ENCODE measurements at regions not wholly inside any gene's neighbourhood (a gene's known extent, or its start where the extent isn't known, plus 50 kb on each side); places are given as distances from the start of the nearest gene placed in this dataset.

- intact Hi-C loops (cut with micrococcal nuclease; ENCODE audit: unreplicated experiment) (no loop called here), in situ Hi-C loops (cut with HindIII; ENCODE audit: low pct_unique_long_range_greater_than_20kb, low sequenced_read_pairs) (no loop called here)
- no TSS peak for BruUV-seq (replicated peaks)
- no peak overlapping the region for H3K4me3 ChIP-seq (ENCODE audit: low read depth in 2 of 2, low read length in 2 of 2)
- ChIA-PET CTCF (no interaction called here), POLR2A (no interaction called here)
- H3K9me3 ChIP-seq (ENCODE audit: control insufficient read depth, insufficient read depth, low read depth, low read length) = no peaks in the 10 kb centered on the region
- TF ChIP-seq TCF7L2 (IDR thresholded peaks at IDR 0.05; ENCODE audit: low read depth, low read length) (no peak), POLR2AphosphoS5 (IDR thresholded peaks at IDR 0.05; ENCODE audit: low read depth, low read length) (no peak)
- TF ChIP-seq, protein P1, sequence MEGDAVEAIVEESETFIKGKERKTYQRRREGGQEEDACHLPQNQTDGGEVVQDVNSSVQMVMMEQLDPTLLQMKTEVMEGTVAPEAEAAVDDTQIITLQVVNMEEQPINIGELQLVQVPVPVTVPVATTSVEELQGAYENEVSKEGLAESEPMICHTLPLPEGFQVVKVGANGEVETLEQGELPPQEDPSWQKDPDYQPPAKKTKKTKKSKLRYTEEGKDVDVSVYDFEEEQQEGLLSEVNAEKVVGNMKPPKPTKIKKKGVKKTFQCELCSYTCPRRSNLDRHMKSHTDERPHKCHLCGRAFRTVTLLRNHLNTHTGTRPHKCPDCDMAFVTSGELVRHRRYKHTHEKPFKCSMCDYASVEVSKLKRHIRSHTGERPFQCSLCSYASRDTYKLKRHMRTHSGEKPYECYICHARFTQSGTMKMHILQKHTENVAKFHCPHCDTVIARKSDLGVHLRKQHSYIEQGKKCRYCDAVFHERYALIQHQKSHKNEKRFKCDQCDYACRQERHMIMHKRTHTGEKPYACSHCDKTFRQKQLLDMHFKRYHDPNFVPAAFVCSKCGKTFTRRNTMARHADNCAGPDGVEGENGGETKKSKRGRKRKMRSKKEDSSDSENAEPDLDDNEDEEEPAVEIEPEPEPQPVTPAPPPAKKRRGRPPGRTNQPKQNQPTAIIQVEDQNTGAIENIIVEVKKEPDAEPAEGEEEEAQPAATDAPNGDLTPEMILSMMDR (IDR thresholded peaks at IDR 0.05) = no peak
- DNase-seq (ENCODE audit: low read depth, low spot score) (no peak), ATAC-seq (no peak)
- no peaks in the 10 kb centered on the region for H3K27me3 ChIP-seq (ENCODE audit: control insufficient read depth, insufficient read depth, low read length)
- no peak overlapping the region for H3K27ac ChIP-seq (ENCODE audit: low read length)
- no peaks in the 10 kb centered on the region for H3K36me3 ChIP-seq (ENCODE audit: control insufficient read depth, insufficient read depth, low read length)
- no peaks in the 10 kb centered on the region for H3K4me1 ChIP-seq (ENCODE audit: control insufficient read depth, insufficient read depth, low read length)
Measured at GRCh38 chr7:36079446-36080025, 73.5 kb upstream of the EEPD1 start.

GRCh38 chr7:36080843-36081242 is 72.2 kb upstream of the EEPD1 start:
- in situ Hi-C loops (cut with HindIII; ENCODE audit: low pct_unique_long_range_greater_than_20kb, low sequenced_read_pairs) (no loop called here), intact Hi-C loops (cut with micrococcal nuclease; ENCODE audit: unreplicated experiment) (no loop called here)
- ChIA-PET CTCF (no interaction called here), POLR2A (interaction anchor here (0.6 kb wide), 1 partner anchor 39 kb away, joined by 7 read pairs; no protein-coding TSS in a partner anchor)
- H3K4me1 ChIP-seq (ENCODE audit: control insufficient read depth, insufficient read depth, low read length) = no peaks in the 10 kb centered on the region
- no peaks in the 10 kb centered on the region for H3K36me3 ChIP-seq (ENCODE audit: control insufficient read depth, insufficient read depth, low read length)
- no peak overlapping the region for H3K27ac ChIP-seq (ENCODE audit: low read length)
- H3K27me3 ChIP-seq (ENCODE audit: control insufficient read depth, insufficient read depth, low read length) = no peaks in the 10 kb centered on the region
- DNase-seq (ENCODE audit: low read depth, low spot score) (no peak), ATAC-seq (no peak)
- no peaks in the 10 kb centered on the region for H3K9me3 ChIP-seq (ENCODE audit: control insufficient read depth, insufficient read depth, low read depth, low read length)
- TF ChIP-seq POLR2AphosphoS5 (IDR thresholded peaks at IDR 0.05; ENCODE audit: low read depth, low read length) (no peak), REST (IDR thresholded peaks at IDR 0.05; ENCODE audit: insufficient read depth in 1 of 2, low read depth in 2 of 2, low read length in 1 of 2) (no peak), TCF7L2 (IDR thresholded peaks at IDR 0.05; ENCODE audit: low read depth, low read length) (no peak), SIN3A (IDR thresholded peaks at IDR 0.05; ENCODE audit: borderline replicate concordance, insufficient read depth, low read depth, low read length) (no peak)
- TF ChIP-seq, protein P1 (IDR thresholded peaks at IDR 0.05) = no peak
- no TSS peak for BruUV-seq (replicated peaks)
- H3K4me3 ChIP-seq (ENCODE audit: low read depth in 2 of 2, low read length in 2 of 2) = no peak overlapping the region
